Fibroblast of lung (primary cell): ENCODE measurements at regions not wholly inside any gene's neighbourhood (a gene's known extent, or its start where the extent isn't known, plus 50 kb on each side); places are given as distances from the start of the nearest gene placed in this dataset.

Experiments
- DNase-seq, 2 donors: peaks; one replicate each; pipeline versions ENCODE4 v3.0.0 to v3.0.0-alpha.2; 2010; ENCODE audit warnings: low read depth in 2 of 2
- H2AFZ ChIP-seq: 2 replicates; pipeline ENCODE4 v1.5.1; 2012; ENCODE audit warnings: low read length, control low read depth, inconsistent platforms
- H3K27ac ChIP-seq: 2 replicates; pipeline ENCODE4 v1.5.1; 2011; ENCODE audit warnings: low read length, control low read depth; ENCODE audit not compliant: insufficient read depth
- H3K27me3 ChIP-seq: 2 replicates; pipeline ENCODE4 v1.5.1; 2011; ENCODE audit warnings: mild to moderate bottlenecking, low read length; ENCODE audit not compliant: control insufficient read depth, insufficient read depth
- H3K36me3 ChIP-seq: 2 replicates; pipeline ENCODE4 v1.5.1; 2011; ENCODE audit warnings: low read length; ENCODE audit not compliant: control insufficient read depth, insufficient read depth
- H3K4me1 ChIP-seq: 2 replicates; pipeline ENCODE4 v1.5.1; 2011; ENCODE audit warnings: low read length; ENCODE audit not compliant: control insufficient read depth, insufficient read depth; ENCODE audit errors: extremely low read depth
- H3K4me2 ChIP-seq: 2 replicates; pipeline ENCODE4 v1.5.1; 2011; ENCODE audit warnings: low read length, control low read depth; ENCODE audit not compliant: insufficient read depth; ENCODE audit errors: extremely low read depth
- H3K4me3 ChIP-seq, 4 experiments: fragments of 200-600 bp in 1 of 4; sonication (generic) in 1 of 4; replicated peaks in 1 of 4; 2 replicates each; pipeline ENCODE4 v1.5.1; 2011 to 2016; ENCODE audit warnings: low read length in 4 of 4, low read depth in 3 of 4, mild to moderate bottlenecking in 3 of 4, control low read depth in 2 of 4, inconsistent platforms in 1 of 4, mixed read lengths in 1 of 4; ENCODE audit not compliant: insufficient read depth in 1 of 4; ENCODE audit errors: control extremely low read depth in 1 of 4
- H3K79me2 ChIP-seq: 2 replicates; pipeline ENCODE4 v1.5.1; 2012; ENCODE audit warnings: mild to moderate bottlenecking, low read length, inconsistent platforms; ENCODE audit not compliant: control insufficient read depth, insufficient read depth
- H3K9ac ChIP-seq: 2 replicates; pipeline ENCODE4 v1.5.1; 2011; ENCODE audit warnings: mild to moderate bottlenecking, low read length, control low read depth; ENCODE audit not compliant: insufficient read depth
- H3K9me3 ChIP-seq: 2 replicates; pipeline ENCODE4 v1.5.1; 2012; ENCODE audit warnings: low read depth, low read length; ENCODE audit not compliant: control insufficient read depth, insufficient read depth
- H4K20me1 ChIP-seq: 2 replicates; pipeline ENCODE4 v1.5.1; 2011; ENCODE audit warnings: low read length; ENCODE audit not compliant: control insufficient read depth, insufficient read depth; ENCODE audit errors: extremely low read depth
- EZH2 ChIP-seq: IDR thresholded peaks from 2 replicates; pipeline ENCODE4 v1.5.1; 2012; ENCODE audit warnings: low read length, control low read depth, mild to moderate bottlenecking; ENCODE audit errors: missing control alignments
- TF ChIP-seq, protein P1 (sequence below), 2 donors: IDR thresholded peaks in 1 of 2; conservative IDR thresholded peaks in 1 of 2; 1 replicate in 1 of 2; 2 replicates in 1 of 2; pipeline ENCODE4 v1.5.1; 2011 to 2012; ENCODE audit warnings: low read length in 2 of 2, control low read depth in 1 of 2, inconsistent platforms in 1 of 2, low read depth in 1 of 2, mild to moderate bottlenecking in 1 of 2

DNA sequence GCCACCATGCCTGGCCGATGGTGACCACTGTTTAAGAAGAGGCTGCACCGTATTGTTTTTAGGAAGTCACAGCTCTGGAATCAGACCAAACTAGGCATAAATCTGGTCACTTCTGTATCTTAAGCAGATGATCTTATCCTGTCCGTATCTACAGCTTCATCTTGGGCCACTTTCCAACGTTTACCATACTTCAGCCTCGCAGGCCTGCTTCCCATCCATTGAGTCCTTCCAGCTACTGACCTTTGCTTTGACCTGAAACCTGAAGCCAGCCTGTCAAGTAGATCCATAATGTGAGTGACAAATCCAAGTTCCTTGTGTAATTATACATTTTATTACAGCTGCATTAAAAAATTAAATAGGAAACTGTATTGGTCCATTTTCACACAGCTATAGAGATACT, 1033.0 kb downstream of the CDH11 start:
- Histone ChIP-seq H3K36me3 (no peaks in the 10 kb centered on the region), H3K4me1 (no peaks in the 10 kb centered on the region), H3K79me2 (no peaks in the 10 kb centered on the region), H3K9ac (no peak overlapping the region), H3K4me3 (no peak overlapping the region), H3K9me3 (no peaks in the 10 kb centered on the region), H4K20me1 (no peaks in the 10 kb centered on the region), H2AFZ (no peak overlapping the region), H3K27ac (no peak overlapping the region), H3K27me3 (no peaks in the 10 kb centered on the region), H3K4me2 (no peak overlapping the region)
- DNase-seq, result no peak
- TF ChIP-seq, protein P1, sequence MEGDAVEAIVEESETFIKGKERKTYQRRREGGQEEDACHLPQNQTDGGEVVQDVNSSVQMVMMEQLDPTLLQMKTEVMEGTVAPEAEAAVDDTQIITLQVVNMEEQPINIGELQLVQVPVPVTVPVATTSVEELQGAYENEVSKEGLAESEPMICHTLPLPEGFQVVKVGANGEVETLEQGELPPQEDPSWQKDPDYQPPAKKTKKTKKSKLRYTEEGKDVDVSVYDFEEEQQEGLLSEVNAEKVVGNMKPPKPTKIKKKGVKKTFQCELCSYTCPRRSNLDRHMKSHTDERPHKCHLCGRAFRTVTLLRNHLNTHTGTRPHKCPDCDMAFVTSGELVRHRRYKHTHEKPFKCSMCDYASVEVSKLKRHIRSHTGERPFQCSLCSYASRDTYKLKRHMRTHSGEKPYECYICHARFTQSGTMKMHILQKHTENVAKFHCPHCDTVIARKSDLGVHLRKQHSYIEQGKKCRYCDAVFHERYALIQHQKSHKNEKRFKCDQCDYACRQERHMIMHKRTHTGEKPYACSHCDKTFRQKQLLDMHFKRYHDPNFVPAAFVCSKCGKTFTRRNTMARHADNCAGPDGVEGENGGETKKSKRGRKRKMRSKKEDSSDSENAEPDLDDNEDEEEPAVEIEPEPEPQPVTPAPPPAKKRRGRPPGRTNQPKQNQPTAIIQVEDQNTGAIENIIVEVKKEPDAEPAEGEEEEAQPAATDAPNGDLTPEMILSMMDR (conservative IDR thresholded peaks at IDR 0.05 in 1 of 2, IDR thresholded peaks at IDR 0.05 in 1 of 2; ENCODE audit: low read depth in 1 of 2, low read length in 2 of 2), result no peak
- no peak for TF ChIP-seq EZH2

DNA sequence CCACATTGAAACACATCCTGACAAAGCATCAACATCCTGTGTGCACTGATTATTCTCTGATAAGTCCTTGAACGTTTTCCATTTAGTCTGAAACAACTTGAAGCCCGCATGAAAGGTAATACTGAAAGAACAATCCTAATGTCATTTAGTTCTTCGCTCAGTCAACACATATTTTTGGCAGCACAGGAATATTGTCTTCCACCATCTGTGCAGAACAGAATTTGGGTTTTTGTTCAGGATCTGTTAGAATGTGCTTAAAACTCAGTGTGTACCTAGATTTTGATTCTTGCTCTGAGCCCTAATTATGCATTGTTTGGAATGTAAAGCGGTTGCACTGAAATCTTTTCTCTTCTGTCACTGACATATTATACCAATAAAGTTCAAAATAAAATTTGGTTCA, 1036.6 kb downstream of the CDH11 start:
- Histone ChIP-seq H3K36me3 (no peaks in the 10 kb centered on the region), H3K27ac (no peak overlapping the region), H3K4me3 (no peak overlapping the region), H3K4me1 (no peaks in the 10 kb centered on the region), H3K9ac (no peak overlapping the region), H2AFZ (no peak overlapping the region), H3K79me2 (no peaks in the 10 kb centered on the region), H3K27me3 (no peaks in the 10 kb centered on the region), H4K20me1 (no peaks in the 10 kb centered on the region), H3K9me3 (no peaks in the 10 kb centered on the region), H3K4me2 (no peak overlapping the region)
- no peak for DNase-seq
- no peak for TF ChIP-seq EZH2
- TF ChIP-seq, protein P1 (conservative IDR thresholded peaks at IDR 0.05 in 1 of 2, IDR thresholded peaks at IDR 0.05 in 1 of 2; ENCODE audit: low read depth in 1 of 2, low read length in 2 of 2), result no peak

DNA sequence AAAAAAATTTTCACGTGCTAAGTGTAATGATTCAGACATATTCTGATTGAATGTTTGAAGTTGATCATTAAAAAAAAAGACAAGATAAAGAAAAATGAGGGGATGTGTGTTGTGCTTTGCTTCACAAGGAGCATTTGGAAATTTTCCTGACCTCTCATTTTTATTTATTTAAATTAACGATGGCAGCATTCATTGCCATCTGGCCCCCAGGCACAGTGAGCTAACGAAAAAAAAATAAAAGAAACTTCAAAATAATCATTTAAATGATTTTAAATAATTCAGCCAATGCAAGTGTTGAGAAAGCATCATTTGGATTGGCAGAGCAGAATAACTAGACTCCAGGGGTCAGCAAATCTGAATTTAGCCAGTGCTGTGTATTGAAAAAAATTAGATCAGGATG, 1037.2 kb downstream of the CDH11 start:
- Histone ChIP-seq H3K79me2 (no peaks in the 10 kb centered on the region), H3K4me3 (no peak overlapping the region), H4K20me1 (no peaks in the 10 kb centered on the region), H3K4me2 (no peak overlapping the region), H3K4me1 (no peaks in the 10 kb centered on the region), H3K9me3 (no peaks in the 10 kb centered on the region), H2AFZ (no peak overlapping the region), H3K36me3 (no peaks in the 10 kb centered on the region), H3K27ac (no peak overlapping the region), H3K9ac (no peak overlapping the region), H3K27me3 (no peaks in the 10 kb centered on the region)
- TF ChIP-seq, protein P1 (conservative IDR thresholded peaks at IDR 0.05 in 1 of 2, IDR thresholded peaks at IDR 0.05 in 1 of 2; ENCODE audit: low read depth in 1 of 2, low read length in 2 of 2), result no peak
- no peak for TF ChIP-seq EZH2
- DNase-seq, result no peak
